Transverse colon (tissue), 4 donors: ENCODE measurements at regions not wholly inside any gene's neighbourhood (a gene's known extent, or its start where the extent isn't known, plus 50 kb on each side); places are given as distances from the start of the nearest gene placed in this dataset.

Source experiments
- DNase-seq: peaks from one replicate; pipeline ENCODE4 v3.0.0-alpha.2; 2019
- H3K27ac ChIP-seq, 4 donors: fragments of 200-600 bp; sonication (generic); 2 replicates each; pipeline ENCODE4 v1.5.1; 2016 to 2018; ENCODE audit warnings: inconsistent platforms in 4 of 4
- H3K27me3 ChIP-seq: fragments of 200-600 bp; sonication (generic); 2 replicates; pipeline ENCODE4 v1.5.1; 2017; ENCODE audit warnings: inconsistent platforms
- H3K36me3 ChIP-seq, 4 donors: fragments of 200-600 bp; sonication (generic); 2 replicates each; pipeline ENCODE4 v1.5.1; 2017 to 2019; ENCODE audit warnings: inconsistent platforms in 4 of 4
- H3K4me1 ChIP-seq, 4 donors: fragments of 200-600 bp; sonication (generic); 2 replicates each; pipeline ENCODE4 v1.5.1; 2017 to 2020; ENCODE audit warnings: inconsistent platforms in 4 of 4
- H3K4me3 ChIP-seq, 4 donors: fragments of 200-600 bp; sonication (generic); 1 replicate in 1 of 4; 2 replicates in 3 of 4; pipeline versions ENCODE4 v1.5.1 to v1.6.1; 2017 to 2019; ENCODE audit warnings: inconsistent platforms in 4 of 4
- H3K9me3 ChIP-seq, 2 donors: fragments of 200-600 bp; sonication (generic); 2 replicates each; pipeline ENCODE4 v1.5.1; 2017 to 2019; ENCODE audit warnings: inconsistent platforms in 2 of 2
- EP300 ChIP-seq: sonication (generic); formaldehyde crosslinking; IDR thresholded peaks from one replicate; pipeline ENCODE4 v1.6.1; 2017; ENCODE audit warnings: antibody characterized with exemption, low read depth
- POLR2A ChIP-seq: fragments of 450-650 bp; IDR thresholded peaks from one replicate; pipeline ENCODE4 v1.6.1; 2016; ENCODE audit warnings: antibody characterized with exemption, mild to moderate bottlenecking, moderate library complexity
- POLR2AphosphoS5 ChIP-seq, 3 donors: sonication (generic); formaldehyde crosslinking; IDR thresholded peaks; one replicate each; pipeline ENCODE4 v1.6.1; 2016; ENCODE audit warnings: antibody characterized with exemption in 3 of 3
- WGBS, 2 donors: methylation state at CpG; one replicate each; pipeline ENCODE4 v1.1.5; 2018; ENCODE audit warnings: low coverage in 1 of 2; 5-methylcytosine and 5-hydroxymethylcytosine counted together
- in situ Hi-C, 4 donors: fragments of 200-750 bp; cut with MboI; loops; one replicate each; pipeline versions ENCODE4 v1.15.0 to v1.15.1; 2017; ENCODE audit warnings: low sequenced_read_pairs in 3 of 4, low pct_ligation_motif_present in 1 of 4, low pct_unique_long_range_greater_than_20kb in 1 of 4
- intact Hi-C: fragments of 100-400 bp; cut with DNase I; formaldehyde crosslinking; loops from one replicate; pipeline ENCODE4 v1.15.1; 2023; ENCODE audit warnings: low total_unique reads
- TF ChIP-seq, protein P1 (sequence below), 5 experiments: fragments of 200-600 bp in 3 of 5; fragments of 450-650 bp in 2 of 5; sonication (generic) in 3 of 5; IDR thresholded peaks; 1 replicate in 2 of 5; 2 replicates in 3 of 5; pipeline ENCODE4 v1.5.1; 2016 to 2017; ENCODE audit warnings: antibody characterized with exemption in 5 of 5, inconsistent platforms in 3 of 5, mild to moderate bottlenecking in 2 of 5, moderate library complexity in 1 of 5

DNA sequence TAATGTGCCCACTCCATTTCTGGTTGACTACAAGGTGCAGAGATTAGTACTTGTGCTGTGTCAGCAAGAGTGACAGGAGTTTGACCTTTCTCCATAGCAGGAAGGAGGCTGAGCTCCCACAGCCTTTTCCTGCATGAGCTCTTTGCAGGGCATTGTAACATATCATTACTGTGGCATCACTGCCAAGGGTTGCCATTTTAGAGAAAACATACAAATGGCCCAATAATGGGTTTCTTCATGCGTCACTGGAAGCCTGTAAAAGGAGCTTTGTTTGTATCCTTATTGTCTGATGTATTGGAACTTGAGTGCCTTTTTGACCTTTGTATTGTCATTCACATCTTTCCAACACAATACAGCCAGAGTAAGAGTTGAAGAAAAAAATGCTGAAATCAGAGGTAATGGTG lies 323.0 kb upstream of the CDIN1 start:
- in situ Hi-C loops = no loop called here
- 70% methylated on average over 1 of the region's 1 CpG; no CpG with 5 or more reads in 1 of the 2 donors for WGBS, 2 donors
- intact Hi-C loops = no loop called here

DNA sequence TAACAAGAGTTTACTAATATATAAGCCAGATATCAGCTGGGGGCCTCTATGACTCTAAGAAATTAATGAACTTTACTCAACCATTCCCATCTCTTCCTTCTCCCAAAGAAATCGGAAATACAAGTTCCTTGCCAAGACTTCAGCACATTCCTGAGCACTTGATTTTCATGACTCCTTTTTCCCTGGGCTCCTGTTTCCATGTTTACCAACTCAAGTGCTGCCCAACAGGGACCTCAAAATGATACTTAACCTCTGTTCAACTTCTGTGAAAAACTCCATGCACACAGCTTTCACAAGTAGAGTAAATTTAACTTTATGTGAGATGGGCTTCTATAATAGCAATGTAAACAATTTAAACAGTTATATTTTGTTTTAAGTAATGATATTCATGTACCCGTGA lies 315.8 kb upstream of the CDIN1 start:
- intact Hi-C loops (no loop called here), in situ Hi-C loops (no loop called here)
- no peak overlapping the region for H3K4me3 ChIP-seq
- whole genome bisulfite sequencing, 2 donors = 54 to 68% methylated on average over 2 of the region's 2 CpGs
- no peak overlapping the region for H3K27ac ChIP-seq
- no peaks in the 10 kb centered on the region for H3K4me1 ChIP-seq
- H3K9me3 ChIP-seq = no peaks in the 10 kb centered on the region
- H3K27me3 ChIP-seq = no peaks in the 10 kb centered on the region
- DNase-seq = no peak
- H3K36me3 ChIP-seq = no peaks in the 10 kb centered on the region
- TF ChIP-seq, protein P1, sequence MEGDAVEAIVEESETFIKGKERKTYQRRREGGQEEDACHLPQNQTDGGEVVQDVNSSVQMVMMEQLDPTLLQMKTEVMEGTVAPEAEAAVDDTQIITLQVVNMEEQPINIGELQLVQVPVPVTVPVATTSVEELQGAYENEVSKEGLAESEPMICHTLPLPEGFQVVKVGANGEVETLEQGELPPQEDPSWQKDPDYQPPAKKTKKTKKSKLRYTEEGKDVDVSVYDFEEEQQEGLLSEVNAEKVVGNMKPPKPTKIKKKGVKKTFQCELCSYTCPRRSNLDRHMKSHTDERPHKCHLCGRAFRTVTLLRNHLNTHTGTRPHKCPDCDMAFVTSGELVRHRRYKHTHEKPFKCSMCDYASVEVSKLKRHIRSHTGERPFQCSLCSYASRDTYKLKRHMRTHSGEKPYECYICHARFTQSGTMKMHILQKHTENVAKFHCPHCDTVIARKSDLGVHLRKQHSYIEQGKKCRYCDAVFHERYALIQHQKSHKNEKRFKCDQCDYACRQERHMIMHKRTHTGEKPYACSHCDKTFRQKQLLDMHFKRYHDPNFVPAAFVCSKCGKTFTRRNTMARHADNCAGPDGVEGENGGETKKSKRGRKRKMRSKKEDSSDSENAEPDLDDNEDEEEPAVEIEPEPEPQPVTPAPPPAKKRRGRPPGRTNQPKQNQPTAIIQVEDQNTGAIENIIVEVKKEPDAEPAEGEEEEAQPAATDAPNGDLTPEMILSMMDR (IDR thresholded peaks at IDR 0.05) = no peak
- TF ChIP-seq POLR2AphosphoS5 (IDR thresholded peaks at IDR 0.05) (no peak), EP300 (no peak), POLR2A (no peak)

More for the DNA sequence above, 323.0 kb upstream of the CDIN1 start:
- Histone ChIP-seq H3K36me3 (no peaks in the 10 kb centered on the region), H3K9me3 (no peaks in the 10 kb centered on the region), H3K27ac (no peak overlapping the region), H3K4me1 (no peaks in the 10 kb centered on the region), H3K4me3 (no peak overlapping the region), H3K27me3 (no peaks in the 10 kb centered on the region)
- TF ChIP-seq, protein P1 (IDR thresholded peaks at IDR 0.05) = no peak
- TF ChIP-seq POLR2AphosphoS5 (IDR thresholded peaks at IDR 0.05) (no peak), POLR2A (no peak), EP300 (no peak)
- DNase-seq = no peak

DNA sequence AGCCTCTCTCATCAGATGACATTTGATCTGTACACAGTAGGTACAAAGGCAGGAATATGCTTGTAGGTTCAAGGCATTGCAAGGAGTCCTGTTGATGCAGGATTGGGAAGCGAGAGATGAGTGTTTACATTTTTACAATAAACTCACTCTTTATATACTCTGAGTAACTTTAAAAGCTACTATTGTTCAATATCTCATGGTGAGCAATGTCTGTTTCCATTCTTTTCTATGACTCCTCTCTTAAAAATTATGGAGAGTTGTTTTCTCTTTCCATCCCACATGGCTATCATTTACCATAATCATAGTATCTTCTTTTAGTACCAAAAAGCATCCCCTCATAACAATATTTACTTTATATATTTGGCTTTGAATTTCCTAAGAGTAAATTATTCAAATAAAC lies 314.0 kb upstream of the CDIN1 start:
- no peak overlapping the region for H3K27ac ChIP-seq
- H3K36me3 ChIP-seq = no peaks in the 10 kb centered on the region
- intact Hi-C loops (no loop called here), in situ Hi-C loops (no loop called here)
- H3K4me3 ChIP-seq = no peak overlapping the region
- H3K9me3 ChIP-seq = no peaks in the 10 kb centered on the region
- no peaks in the 10 kb centered on the region for H3K27me3 ChIP-seq
- TF ChIP-seq, protein P1 (IDR thresholded peaks at IDR 0.05) = no peak
- TF ChIP-seq EP300 (no peak), POLR2AphosphoS5 (IDR thresholded peaks at IDR 0.05) (no peak), POLR2A (no peak)
- H3K4me1 ChIP-seq = no peaks in the 10 kb centered on the region
- no peak for DNase-seq
- WGBS, 2 donors = 60 to 100% methylated on average over 1 of the region's 1 CpG

DNA sequence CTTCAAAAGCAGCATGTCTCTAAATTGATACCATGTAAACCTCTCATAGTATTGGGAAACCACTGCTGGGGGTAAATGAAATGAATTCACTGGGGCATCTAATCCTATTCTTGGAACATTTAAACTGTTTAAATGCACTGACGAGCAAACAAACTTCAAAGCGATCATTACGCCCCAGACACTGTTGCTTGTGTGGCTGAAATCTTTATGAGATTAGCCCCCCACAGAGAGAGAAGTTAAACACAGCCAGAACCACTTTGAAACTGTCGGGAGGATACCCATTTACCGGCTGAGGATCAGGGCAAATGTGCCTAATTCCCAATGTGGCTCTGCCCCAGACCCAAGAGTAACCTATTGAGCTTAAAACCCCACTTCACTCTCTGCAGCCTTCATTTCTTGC lies 308.4 kb upstream of the CDIN1 start:
- no peak overlapping the region for H3K27ac ChIP-seq
- H3K27me3 ChIP-seq = no peaks in the 10 kb centered on the region
- no peaks in the 10 kb centered on the region for H3K36me3 ChIP-seq
- in situ Hi-C loops = no loop called here
- TF ChIP-seq EP300 = no peak
- no peak for TF ChIP-seq POLR2AphosphoS5 (IDR thresholded peaks at IDR 0.05)
- TF ChIP-seq, protein P1 (IDR thresholded peaks at IDR 0.05) = no peak
- no peak for TF ChIP-seq POLR2A
- H3K9me3 ChIP-seq = no peaks in the 10 kb centered on the region
- H3K4me3 ChIP-seq = no peak overlapping the region
- no peak for DNase-seq
- H3K4me1 ChIP-seq = no peaks in the 10 kb centered on the region
- intact Hi-C loops = no loop called here
- 47 to 64% methylated on average over 3 to 5 of the region's 5 CpGs for WGBS, 2 donors
